Gastroesophageal sphincter (tissue), 4 donors: ENCODE measurements at regions not wholly inside any gene's neighbourhood (a gene's known extent, or its start where the extent isn't known, plus 50 kb on each side); places are given as distances from the start of the nearest gene placed in this dataset.

Experiments used
- ATAC-seq: fragments of 150-250 bp; one replicate; pipeline ENCODE4 v1.9.1; 2016; ENCODE audit warnings: mild to moderate bottlenecking, moderate library complexity
- H3K27ac ChIP-seq, 4 donors: fragments of 200-600 bp; sonication (generic) in 3 of 4; 1 replicate in 3 of 4; 2 replicates in 1 of 4; pipeline ENCODE4 v1.5.1; 2016 to 2019
- H3K27me3 ChIP-seq: fragments of 200-600 bp; sonication (generic); one replicate; pipeline ENCODE4 v1.5.1; 2019
- H3K36me3 ChIP-seq, 2 donors: fragments of 200-600 bp; sonication (generic); one replicate each; pipeline ENCODE4 v1.5.1; 2019; ENCODE audit warnings: control low read depth in 1 of 2
- H3K4me1 ChIP-seq, 3 donors: fragments of 200-600 bp; sonication (generic); 1 replicate in 2 of 3; 2 replicates in 1 of 3; pipeline ENCODE4 v1.5.1; 2016 to 2019; ENCODE audit warnings: control low read depth in 2 of 3
- H3K4me3 ChIP-seq, 2 donors: fragments of 200-600 bp; sonication (generic); one replicate each; pipeline ENCODE4 v1.5.1; 2019; ENCODE audit warnings: mild to moderate bottlenecking in 1 of 2, moderate library complexity in 1 of 2
- H3K9me3 ChIP-seq, 3 donors: fragments of 200-600 bp; sonication (generic); one replicate each; pipeline ENCODE4 v1.5.1; 2017 to 2019; ENCODE audit warnings: control low read depth in 2 of 3
- CTCF ChIP-seq, 4 experiments: fragments of 200-600 bp in 2 of 4; fragments of 450-650 bp in 2 of 4; sonication (generic) in 1 of 4; IDR thresholded peaks; one replicate each; pipeline ENCODE4 v1.5.1; 2017 to 2019; ENCODE audit warnings: antibody characterized with exemption in 4 of 4, mild to moderate bottlenecking in 2 of 4, moderate library complexity in 2 of 4
- EP300 ChIP-seq: sonication (generic); formaldehyde crosslinking; IDR thresholded peaks from one replicate; pipeline ENCODE4 v1.6.1; 2017; ENCODE audit warnings: antibody characterized with exemption, mild to moderate bottlenecking
- POLR2A ChIP-seq, 2 donors: fragments of 450-650 bp; IDR thresholded peaks; one replicate each; pipeline ENCODE4 v1.6.1; 2017; ENCODE audit warnings: antibody characterized with exemption in 2 of 2, mild to moderate bottlenecking in 2 of 2, moderate library complexity in 1 of 2
- POLR2AphosphoS5 ChIP-seq: sonication (generic); formaldehyde crosslinking; IDR thresholded peaks from one replicate; pipeline ENCODE4 v1.6.1; 2017; ENCODE audit warnings: antibody characterized with exemption
- WGBS, 2 donors: methylation state at CpG; one replicate each; pipeline ENCODE4 v1.1.5; 2018; ENCODE audit warnings: low coverage in 1 of 2; 5-methylcytosine and 5-hydroxymethylcytosine counted together

- no peak overlapping the region for H3K27ac ChIP-seq
These were observed 1640.2 kb upstream of the WWC1 start for GRCh38 chr5:166651234-166651633.

GRCh38 chr5:166671811-166672210 lies 1619.6 kb upstream of the WWC1 start:
- no peaks in the 10 kb centered on the region for H3K4me1 ChIP-seq
- 17 to 75% methylated on average over 1 of the region's 1 CpG for WGBS, 2 donors
- ATAC-seq, result no peak

More at GRCh38 chr5:166651234-166651633, 1640.2 kb upstream of the WWC1 start:
- TF ChIP-seq POLR2AphosphoS5, result no peak
- no peak for TF ChIP-seq EP300
- H3K4me3 ChIP-seq, result no peak overlapping the region
- no peaks in the 10 kb centered on the region for H3K4me1 ChIP-seq
- H3K36me3 ChIP-seq, result no peaks in the 10 kb centered on the region
- H3K9me3 ChIP-seq, result no peaks in the 10 kb centered on the region
- H3K27me3 ChIP-seq, result no peaks in the 10 kb centered on the region
- ATAC-seq, result no peak
- 56 to 67% methylated on average over 1 of the region's 1 CpG for WGBS, 2 donors

GRCh38 chr5:166672431-166672830 lies 1619.0 kb upstream of the WWC1 start:
- Histone ChIP-seq H3K27me3 (no peaks in the 10 kb centered on the region), H3K27ac (no peak overlapping the region), H3K9me3 (peaks cover 0 to 8% (median 0%) of the 10 kb centered on the region in 3 donors), H3K4me1 (no peaks in the 10 kb centered on the region), H3K4me3 (no peak overlapping the region), H3K36me3 (no peaks in the 10 kb centered on the region)
- no peak for TF ChIP-seq POLR2AphosphoS5
- TF ChIP-seq EP300, result no peak
- TF ChIP-seq CTCF (IDR thresholded peaks at IDR 0.05), result no peak
- no peak for TF ChIP-seq POLR2A (IDR thresholded peaks at IDR 0.05)
- WGBS, 2 donors, result 18 to 33% methylated on average over 1 of the region's 1 CpG
- no peak for ATAC-seq

More at GRCh38 chr5:166671811-166672210, 1619.6 kb upstream of the WWC1 start:
- Histone ChIP-seq H3K36me3 (no peaks in the 10 kb centered on the region), H3K9me3 (peaks cover 0 to 8% (median 0%) of the 10 kb centered on the region in 3 donors), H3K27me3 (no peaks in the 10 kb centered on the region), H3K4me3 (no peak overlapping the region), H3K27ac (no peak overlapping the region)
- no peak for TF ChIP-seq EP300
- TF ChIP-seq POLR2A (IDR thresholded peaks at IDR 0.05), result no peak
- no peak for TF ChIP-seq POLR2AphosphoS5
- TF ChIP-seq CTCF (IDR thresholded peaks at IDR 0.05), result no peak

- Histone ChIP-seq H3K36me3 (no peaks in the 10 kb centered on the region), H3K9me3 (peaks cover 0 to 8% (median 0%) of the 10 kb centered on the region in 3 donors), H3K4me3 (no peak overlapping the region), H3K27me3 (no peaks in the 10 kb centered on the region), H3K4me1 (no peaks in the 10 kb centered on the region), H3K27ac (no peak overlapping the region)
- 25 to 31% methylated on average over 2 of the region's 2 CpGs for WGBS, 2 donors
- ATAC-seq, result no peak
- no peak for TF ChIP-seq EP300
- TF ChIP-seq CTCF (IDR thresholded peaks at IDR 0.05), result no peak
- TF ChIP-seq POLR2AphosphoS5, result no peak
These were observed 1613.6 kb upstream of the WWC1 start for GRCh38 chr5:166677891-166678290.

- H3K36me3 ChIP-seq, result no peaks in the 10 kb centered on the region
- no peak overlapping the region for H3K27ac ChIP-seq
- H3K4me3 ChIP-seq, result no peak overlapping the region
- no peaks in the 10 kb centered on the region for H3K4me1 ChIP-seq
- TF ChIP-seq EP300 (no peak), CTCF (IDR thresholded peaks at IDR 0.05) (no peak), POLR2AphosphoS5 (no peak), POLR2A (IDR thresholded peaks at IDR 0.05) (no peak)
- no peaks in the 10 kb centered on the region for H3K27me3 ChIP-seq
- peaks cover 0 to under 1% (median 0%) of the 10 kb centered on the region in 3 donors for H3K9me3 ChIP-seq
- ATAC-seq, result no peak
- WGBS, 2 donors, result 56 to 66% methylated on average over 4 to 5 of the region's 5 CpGs
These were observed 1612.1 kb upstream of the WWC1 start for GRCh38 chr5:166679331-166679730.
